ENCODE measurements at regions not wholly inside any gene's neighbourhood (a gene's known extent, or its start where the extent isn't known, plus 50 kb on each side); places are given as distances from the start of the nearest gene placed in this dataset.

GRCh38 chr1:219806642-219807041 lies 121.7 kb downstream of the SLC30A10 start:
- H3K4me3 ChIP-seq (ENCODE audit: control insufficient read depth, low read depth, low read length) = no peak overlapping the region
- no peak for TF ChIP-seq CTCF (IDR thresholded peaks at IDR 0.05; ENCODE audit: control insufficient read depth, insufficient read depth, low read depth, low read length, missing control alignments)
- no peak for DNase-seq (ENCODE audit: low read depth)

GRCh38 chr1:219806020-219806419 lies 122.3 kb downstream of the SLC30A10 start:
- no peak overlapping the region for H3K4me3 ChIP-seq (ENCODE audit: control insufficient read depth, low read depth, low read length)
- TF ChIP-seq CTCF (IDR thresholded peaks at IDR 0.05; ENCODE audit: control insufficient read depth, insufficient read depth, low read depth, low read length, missing control alignments) = no peak
- DNase-seq (ENCODE audit: low read depth) = no peak

GRCh38 chr1:219805191-219805590 lies 123.2 kb downstream of the SLC30A10 start:
- no peak for DNase-seq (ENCODE audit: low read depth)
- peak; percentile 33 for TF ChIP-seq CTCF (IDR thresholded peaks at IDR 0.05; ENCODE audit: control insufficient read depth, insufficient read depth, low read depth, low read length, missing control alignments)
- no peak overlapping the region for H3K4me3 ChIP-seq (ENCODE audit: control insufficient read depth, low read depth, low read length)

- DNase-seq (ENCODE audit: low read depth) = no peak
- no peak for TF ChIP-seq CTCF (IDR thresholded peaks at IDR 0.05; ENCODE audit: control insufficient read depth, insufficient read depth, low read depth, low read length, missing control alignments)
- H3K4me3 ChIP-seq (ENCODE audit: control insufficient read depth, low read depth, low read length) = no peak overlapping the region
Measured at GRCh38 chr1:219801156-219801820, 127.1 kb downstream of the SLC30A10 start.

- peak; percentile 18 for DNase-seq (ENCODE audit: low read depth)
- no peak overlapping the region for H3K4me3 ChIP-seq (ENCODE audit: control insufficient read depth, low read depth, low read length)
Measured at GRCh38 chr1:219798283-219799030, 129.9 kb downstream of the SLC30A10 start.

GRCh38 chr1:219797683-219798082 lies 130.7 kb downstream of the SLC30A10 start:
- DNase-seq (ENCODE audit: low read depth) = no peak
- H3K4me3 ChIP-seq (ENCODE audit: control insufficient read depth, low read depth, low read length) = no peak overlapping the region
- no peak for TF ChIP-seq CTCF (IDR thresholded peaks at IDR 0.05; ENCODE audit: control insufficient read depth, insufficient read depth, low read depth, low read length, missing control alignments)

More at GRCh38 chr1:219798283-219799030, 129.9 kb downstream of the SLC30A10 start:
- no peak for TF ChIP-seq CTCF (IDR thresholded peaks at IDR 0.05; ENCODE audit: control insufficient read depth, insufficient read depth, low read depth, low read length, missing control alignments)

Measured in AG09309 (cell line).